ENCODE measurements at regions not wholly inside any gene's neighbourhood (a gene's known extent, or its start where the extent isn't known, plus 50 kb on each side); places are given as distances from the start of the nearest gene placed in this dataset.
"Not testable (repeated sequence)": the region's sequence is repeated elsewhere in the genome, so short reads cannot be mapped to it uniquely, and the experiment has no call there.

- Histone ChIP-seq H3K9me3 (ENCODE audit: low read length) (no peaks in the 10 kb centered on the region), H3K4me3 (ENCODE audit: low read depth, low read length, poor library complexity, severe bottlenecking) (no peak overlapping the region), H3K4me1 (ENCODE audit: insufficient read depth, low read length, severe bottlenecking) (no peaks in the 10 kb centered on the region), H3K27ac (ENCODE audit: low read depth, low read length, poor library complexity, severe bottlenecking) (no peak overlapping the region), H3K9ac (ENCODE audit: low read length) (no peak overlapping the region), H3K36me3 (ENCODE audit: insufficient read depth, low read length) (no peaks in the 10 kb centered on the region), H3K4me2 (ENCODE audit: low read length) (no peak overlapping the region), H3K79me2 (ENCODE audit: insufficient read depth, low read length) (no peaks in the 10 kb centered on the region), H3F3A (ENCODE audit: insufficient read depth, low read length) (no peaks in the 10 kb centered on the region), H2AFZ (ENCODE audit: low read length) (no peak overlapping the region), H4K20me1 (ENCODE audit: insufficient read depth, low read length) (no peaks in the 10 kb centered on the region), H3K27me3 (ENCODE audit: insufficient read depth, low read length) (no peaks in the 10 kb centered on the region), H3K9me2 (ENCODE audit: low read depth, low read length) (no peaks in the 10 kb centered on the region)
- TF ChIP-seq CTCF (IDR thresholded peaks at IDR 0.05; ENCODE audit: low read length) = no peak
Measured at GRCh38 chr22:23466351-23466750, 113.7 kb downstream of the IGLL1 start.

GRCh38 chr22:23464796-23465195, 115.3 kb downstream of the IGLL1 start:
- peaks cover 14% of the 10 kb centered on the region for H3K4me1 ChIP-seq (ENCODE audit: insufficient read depth, low read length, severe bottlenecking)
- H3K9me2 ChIP-seq (ENCODE audit: low read depth, low read length); H3K27ac ChIP-seq (ENCODE audit: low read depth, low read length, poor library complexity, severe bottlenecking); H3F3A ChIP-seq (ENCODE audit: insufficient read depth, low read length); H3K9ac ChIP-seq (ENCODE audit: low read length); H3K79me2 ChIP-seq (ENCODE audit: insufficient read depth, low read length); H3K27me3 ChIP-seq (ENCODE audit: insufficient read depth, low read length); H3K36me3 ChIP-seq (ENCODE audit: insufficient read depth, low read length); H3K9me3 ChIP-seq (ENCODE audit: low read length); H4K20me1 ChIP-seq (ENCODE audit: insufficient read depth, low read length); H3K4me3 ChIP-seq (ENCODE audit: low read depth, low read length, poor library complexity, severe bottlenecking); H2AFZ ChIP-seq (ENCODE audit: low read length); H3K4me2 ChIP-seq (ENCODE audit: low read length): not testable (repeated sequence)

- H3K27ac ChIP-seq (ENCODE audit: low read depth, low read length, poor library complexity, severe bottlenecking) = peak overlapping the region; percentile 74
- not testable (repeated sequence) for H4K20me1 ChIP-seq (ENCODE audit: insufficient read depth, low read length); H3K9me3 ChIP-seq (ENCODE audit: low read length); H2AFZ ChIP-seq (ENCODE audit: low read length); H3K36me3 ChIP-seq (ENCODE audit: insufficient read depth, low read length); H3K27me3 ChIP-seq (ENCODE audit: insufficient read depth, low read length); H3K79me2 ChIP-seq (ENCODE audit: insufficient read depth, low read length); H3F3A ChIP-seq (ENCODE audit: insufficient read depth, low read length); H3K9me2 ChIP-seq (ENCODE audit: low read depth, low read length)
- H3K4me2 ChIP-seq (ENCODE audit: low read length) = peak overlapping the region; percentile 61
- H3K9ac ChIP-seq (ENCODE audit: low read length) = peak overlapping the region; percentile 39; the same call in 1 of the 2 replicates
- H3K4me1 ChIP-seq (ENCODE audit: insufficient read depth, low read length, severe bottlenecking) = peaks cover 37% of the 10 kb centered on the region
- peak overlapping the region; percentile 30 for H3K4me3 ChIP-seq (ENCODE audit: low read depth, low read length, poor library complexity, severe bottlenecking)
Measured at GRCh38 chr22:23460517-23461031, 119.5 kb downstream of the IGLL1 start.

GRCh38 chr22:23459645-23460516, 120.2 kb downstream of the IGLL1 start:
- peaks cover 37% of the 10 kb centered on the region for H3K4me1 ChIP-seq (ENCODE audit: insufficient read depth, low read length, severe bottlenecking)
- not testable (repeated sequence) for H2AFZ ChIP-seq (ENCODE audit: low read length); H3K79me2 ChIP-seq (ENCODE audit: insufficient read depth, low read length); H4K20me1 ChIP-seq (ENCODE audit: insufficient read depth, low read length); H3K9me3 ChIP-seq (ENCODE audit: low read length); H3F3A ChIP-seq (ENCODE audit: insufficient read depth, low read length); H3K9me2 ChIP-seq (ENCODE audit: low read depth, low read length); H3K27me3 ChIP-seq (ENCODE audit: insufficient read depth, low read length); H3K36me3 ChIP-seq (ENCODE audit: insufficient read depth, low read length)
- H3K9ac ChIP-seq (ENCODE audit: low read length) = peak overlapping the region; percentile 39; the same call in 1 of the 2 replicates
- H3K4me3 ChIP-seq (ENCODE audit: low read depth, low read length, poor library complexity, severe bottlenecking) = peak overlapping the region; percentile 30
- peak overlapping the region; percentile 61 for H3K4me2 ChIP-seq (ENCODE audit: low read length)
- peak overlapping the region; percentile 74 for H3K27ac ChIP-seq (ENCODE audit: low read depth, low read length, poor library complexity, severe bottlenecking)

All from OCI-LY1 (cell line).